Common myeloid progenitor, CD34-positive (primary cell): ENCODE measurements at regions not wholly inside any gene's neighbourhood (a gene's known extent, or its start where the extent isn't known, plus 50 kb on each side); places are given as distances from the start of the nearest gene placed in this dataset.

ENCODE experiments used
- CTCF ChIA-PET: fragments of 350-600 bp; sonication (Branson Sonifier 250); formaldehyde crosslinking; loops from one replicate; lab custom pipeline; 2021; ENCODE audit warnings: antibody characterized with exemption; lab: Charles Lee
- POLR2A ChIA-PET: fragments of 350-600 bp; sonication (Branson Sonifier 250); formaldehyde crosslinking; loops from one replicate; lab custom pipeline; 2021; ENCODE audit warnings: antibody characterized with exemption; lab: Charles Lee
- DNase-seq, 3 donors: peaks; one replicate each; pipeline versions ENCODE4 v3.0.0 to v3.0.0-alpha.2; 2013
- H3K27ac ChIP-seq, 2 experiments: 1 replicate in 1 of 2; 2 replicates in 1 of 2; pipeline ENCODE4 v1.7.0; 2013; ENCODE audit warnings: inconsistent platforms in 2 of 2, low read length in 2 of 2, mild to moderate bottlenecking in 2 of 2, low read depth in 1 of 2, moderate library complexity in 1 of 2; ENCODE audit not compliant: severe bottlenecking in 2 of 2, insufficient read depth in 1 of 2, poor library complexity in 1 of 2
- H3K27me3 ChIP-seq, 5 experiments: replicated peaks in 2 of 5; 1 replicate in 3 of 5; 2 replicates in 2 of 5; pipeline versions ENCODE4 v1.6.1 to v1.7.0; 2013; ENCODE audit warnings: low read length in 4 of 5, mild to moderate bottlenecking in 2 of 5, moderate library complexity in 2 of 5, inconsistent platforms in 1 of 5; ENCODE audit not compliant: insufficient read depth in 5 of 5, control insufficient read depth in 4 of 5
- H3K36me3 ChIP-seq, 4 experiments: 1 replicate in 2 of 4; 2 replicates in 2 of 4; pipeline versions ENCODE4 v1.6.1 to v1.7.0; 2013; ENCODE audit warnings: low read length in 3 of 4, control low read depth in 1 of 4, mild to moderate bottlenecking in 1 of 4; ENCODE audit not compliant: control insufficient read depth in 4 of 4, insufficient read depth in 4 of 4
- H3K4me1 ChIP-seq, 4 experiments: 1 replicate in 3 of 4; 2 replicates in 1 of 4; pipeline versions ENCODE4 v1.6.1 to v1.7.1; 2013; ENCODE audit warnings: low read length in 3 of 4, mild to moderate bottlenecking in 3 of 4, control low read depth in 1 of 4, inconsistent platforms in 1 of 4, moderate library complexity in 1 of 4; ENCODE audit not compliant: control insufficient read depth in 4 of 4, insufficient read depth in 4 of 4; ENCODE audit errors: control extremely low read depth in 1 of 4
- H3K4me3 ChIP-seq, 7 experiments: 1 replicate in 4 of 7; 2 replicates in 3 of 7; pipeline versions ENCODE4 v1.5.1 to v1.7.0; 2013; ENCODE audit warnings: mild to moderate bottlenecking in 7 of 7, low read length in 6 of 7, moderate library complexity in 6 of 7, inconsistent platforms in 2 of 7, low read depth in 2 of 7, control low read depth in 1 of 7; ENCODE audit not compliant: insufficient read depth in 4 of 7, control insufficient read depth in 1 of 7; ENCODE audit errors: extremely low read depth in 1 of 7
- H3K9me3 ChIP-seq, 5 experiments: 1 replicate in 4 of 5; 2 replicates in 1 of 5; pipeline versions ENCODE4 v1.6.1 to v1.7.1; 2013; ENCODE audit warnings: low read length in 4 of 5, mild to moderate bottlenecking in 2 of 5, inconsistent platforms in 1 of 5, low read depth in 1 of 5, moderate library complexity in 1 of 5; ENCODE audit not compliant: control insufficient read depth in 4 of 5, insufficient read depth in 2 of 5; ENCODE audit errors: control extremely low read depth in 1 of 5
- WGBS: methylation state at CpG from one replicate; pipeline ENCODE4 v1.1.5; 2013; ENCODE audit not compliant: insufficient coverage; 5-methylcytosine and 5-hydroxymethylcytosine counted together

- POLR2A ChIA-PET, result no interaction called here
- WGBS, result 60% methylated on average over 4 of the region's 6 CpGs
Observed at GRCh38 chr13:111880185-111880584, 186.8 kb upstream of the SOX1 start.

GRCh38 chr13:111881700-111882099 lies 185.2 kb upstream of the SOX1 start:
- no peak overlapping the region for H3K4me3 ChIP-seq
- no peak overlapping the region for H3K27ac ChIP-seq
- POLR2A ChIA-PET, result no interaction called here
- H3K36me3 ChIP-seq, result no peaks in the 10 kb centered on the region
- peaks cover 0 to 5% (median 0%) of the 10 kb centered on the region in 5 experiments for H3K27me3 ChIP-seq
- CTCF ChIA-PET, result interaction anchor here (0.6 kb wide), 1 partner anchor 81 kb away, joined by 3 read pairs; no protein-coding TSS in a partner anchor
- no peaks in the 10 kb centered on the region for H3K4me1 ChIP-seq
- DNase-seq, result no peak
- WGBS, result 91% methylated on average over 8 of the region's 8 CpGs
- H3K9me3 ChIP-seq, result no peaks in the 10 kb centered on the region

More at GRCh38 chr13:111880185-111880584, 186.8 kb upstream of the SOX1 start:
- Histone ChIP-seq H3K36me3 (no peaks in the 10 kb centered on the region), H3K9me3 (no peaks in the 10 kb centered on the region), H3K4me3 (no peak overlapping the region), H3K27ac (no peak overlapping the region), H3K4me1 (no peaks in the 10 kb centered on the region), H3K27me3 (peaks cover 0 to 8% (median 0%) of the 10 kb centered on the region in 5 experiments)
- no peak for DNase-seq
- CTCF ChIA-PET, result no interaction called here

- Histone ChIP-seq H3K4me1 (no peaks in the 10 kb centered on the region), H3K4me3 (no peak overlapping the region), H3K27me3 (peaks cover 0 to 8% (median 0%) of the 10 kb centered on the region in 5 experiments), H3K27ac (no peak overlapping the region), H3K9me3 (no peaks in the 10 kb centered on the region), H3K36me3 (no peaks in the 10 kb centered on the region)
- DNase-seq, result no peak
- CTCF ChIA-PET, result no interaction called here
- 90% methylated on average over 6 of the region's 6 CpGs for WGBS
- POLR2A ChIA-PET, result no interaction called here
Observed at GRCh38 chr13:111882351-111882750, 184.6 kb upstream of the SOX1 start.

- Histone ChIP-seq H3K4me1 (no peaks in the 10 kb centered on the region), H3K9me3 (no peaks in the 10 kb centered on the region), H3K4me3 (no peak overlapping the region), H3K27ac (no peak overlapping the region), H3K36me3 (no peaks in the 10 kb centered on the region), H3K27me3 (peaks cover 0 to 11% (median 0%) of the 10 kb centered on the region in 5 experiments)
- ChIA-PET CTCF (no interaction called here), POLR2A (no interaction called here)
- DNase-seq, result no peak
- 92% methylated on average over 14 of the region's 17 CpGs for WGBS
Observed at GRCh38 chr13:111883571-111884343, 183.2 kb upstream of the SOX1 start.

GRCh38 chr13:111886217-111886945 lies 180.6 kb upstream of the SOX1 start:
- no peaks in the 10 kb centered on the region for H3K36me3 ChIP-seq
- no peak for DNase-seq
- peaks cover 0 to 4% (median 0%) of the 10 kb centered on the region in 5 experiments for H3K9me3 ChIP-seq
- H3K4me1 ChIP-seq, result no peaks in the 10 kb centered on the region
- ChIA-PET CTCF (no interaction called here), POLR2A (no interaction called here)
- no peak overlapping the region for H3K27ac ChIP-seq
- no peak overlapping the region for H3K4me3 ChIP-seq
- peaks cover 0 to 15% (median 3%) of the 10 kb centered on the region in 5 experiments for H3K27me3 ChIP-seq
- WGBS, result 52% methylated on average over 5 of the region's 7 CpGs

- 5% methylated on average over 39 of the region's 39 CpGs for whole genome bisulfite sequencing
- POLR2A ChIA-PET, result no interaction called here
- Histone ChIP-seq H3K4me1 (peaks cover 0 to 9% (median 7%) of the 10 kb centered on the region in 4 experiments), H3K27me3 (peaks cover 3 to 62% (median 28%) of the 10 kb centered on the region in 5 experiments), H3K36me3 (no peaks in the 10 kb centered on the region), H3K4me3 (peak overlapping the region in 3 of 7 experiments; percentile 15 to 51 (median 41)), H3K27ac (no peak overlapping the region), H3K9me3 (peaks cover 0 to 13% (median 5%) of the 10 kb centered on the region in 5 experiments)
- peak in 2 of 3 donors; percentile 6 to 10 for DNase-seq
- CTCF ChIA-PET, result no interaction called here
Observed at GRCh38 chr13:111893071-111893606, 173.8 kb upstream of the SOX1 start.
